Neural progenitor cell (in vitro differentiated cells): ENCODE measurements at regions not wholly inside any gene's neighbourhood (a gene's known extent, or its start where the extent isn't known, plus 50 kb on each side); places are given as distances from the start of the nearest gene placed in this dataset.

Experiments
- EZH2 ChIP-seq: fragments of 200-600 bp; sonication (generic); IDR thresholded peaks from 2 replicates; pipeline ENCODE4 v1.6.1; 2017; ENCODE audit warnings: antibody characterized with exemption, mild to moderate bottlenecking, moderate library complexity
- TF ChIP-seq, protein P1 (sequence below): fragments of 200-600 bp; sonication (generic); IDR thresholded peaks from 2 replicates; pipeline ENCODE4 v1.5.1; 2017; ENCODE audit warnings: antibody characterized with exemption, mild to moderate bottlenecking

GRCh38 chr6:169886631-169887227, 135.3 kb downstream of the ERMARD start:
- no peak for TF ChIP-seq EZH2
- TF ChIP-seq, protein P1, sequence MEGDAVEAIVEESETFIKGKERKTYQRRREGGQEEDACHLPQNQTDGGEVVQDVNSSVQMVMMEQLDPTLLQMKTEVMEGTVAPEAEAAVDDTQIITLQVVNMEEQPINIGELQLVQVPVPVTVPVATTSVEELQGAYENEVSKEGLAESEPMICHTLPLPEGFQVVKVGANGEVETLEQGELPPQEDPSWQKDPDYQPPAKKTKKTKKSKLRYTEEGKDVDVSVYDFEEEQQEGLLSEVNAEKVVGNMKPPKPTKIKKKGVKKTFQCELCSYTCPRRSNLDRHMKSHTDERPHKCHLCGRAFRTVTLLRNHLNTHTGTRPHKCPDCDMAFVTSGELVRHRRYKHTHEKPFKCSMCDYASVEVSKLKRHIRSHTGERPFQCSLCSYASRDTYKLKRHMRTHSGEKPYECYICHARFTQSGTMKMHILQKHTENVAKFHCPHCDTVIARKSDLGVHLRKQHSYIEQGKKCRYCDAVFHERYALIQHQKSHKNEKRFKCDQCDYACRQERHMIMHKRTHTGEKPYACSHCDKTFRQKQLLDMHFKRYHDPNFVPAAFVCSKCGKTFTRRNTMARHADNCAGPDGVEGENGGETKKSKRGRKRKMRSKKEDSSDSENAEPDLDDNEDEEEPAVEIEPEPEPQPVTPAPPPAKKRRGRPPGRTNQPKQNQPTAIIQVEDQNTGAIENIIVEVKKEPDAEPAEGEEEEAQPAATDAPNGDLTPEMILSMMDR, result peak; percentile 8
